SK-N-SH treated with all-trans-retinoic acid at 6 μM for 48 hours (cell line): ENCODE measurements at regions not wholly inside any gene's neighbourhood (a gene's known extent, or its start where the extent isn't known, plus 50 kb on each side); places are given as distances from the start of the nearest gene placed in this dataset.

ENCODE experiments used
- ATAC-seq: fragments of 200-7000 bp; cut with Tn5 transposase; 3 replicates; pipeline ENCODE4 v1.9.1; 2020; ENCODE audit warnings: mild to moderate bottlenecking, moderate library complexity
- ARNTL ChIP-seq: fragments of 450-650 bp; formaldehyde crosslinking; IDR thresholded peaks from 2 replicates; pipeline ENCODE4 v1.5.0; 2020; ENCODE audit warnings: low read depth, mild to moderate bottlenecking, moderate library complexity, borderline replicate concordance
- CREB5 ChIP-seq: fragments of 250-450 bp; sonication (Bioruptor Pico); IDR thresholded peaks from 2 replicates; pipeline ENCODE4 v1.5.1; 2020; ENCODE audit warnings: low read depth, mild to moderate bottlenecking, moderate library complexity
- CSDC2 ChIP-seq: fragments of 250-450 bp; sonication (Bioruptor Pico); IDR thresholded peaks from 2 replicates; pipeline ENCODE4 v1.5.0; 2020; ENCODE audit warnings: mild to moderate bottlenecking, moderate library complexity
- CSRNP3 ChIP-seq: fragments of 250-450 bp; sonication (Bioruptor Pico); IDR thresholded peaks from 2 replicates; pipeline ENCODE4 v1.5.1; 2021; ENCODE audit warnings: mild to moderate bottlenecking, moderate library complexity
- ESRRG ChIP-seq: fragments of 250-450 bp; sonication (Bioruptor Pico); IDR thresholded peaks from 2 replicates; pipeline ENCODE4 v1.6.1; 2021; ENCODE audit warnings: mild to moderate bottlenecking
- GLIS3 ChIP-seq: fragments of 250-450 bp; sonication (Bioruptor Pico); IDR thresholded peaks from 2 replicates; pipeline ENCODE4 v1.5.0; 2020; ENCODE audit warnings: mild to moderate bottlenecking, moderate library complexity
- ISL1 ChIP-seq: fragments of 250-450 bp; sonication (Bioruptor Pico); IDR thresholded peaks from 2 replicates; pipeline ENCODE4 v2.1.2; 2022; ENCODE audit warnings: mild to moderate bottlenecking, moderate library complexity
- OSR1 ChIP-seq: fragments of 250-450 bp; sonication (Bioruptor Pico); IDR thresholded peaks from 2 replicates; pipeline ENCODE4 v1.8.0; 2022; ENCODE audit warnings: moderate library complexity, mild to moderate bottlenecking, inconsistent platforms
- PATZ1 ChIP-seq: fragments of 250-450 bp; sonication (Bioruptor Pico); IDR thresholded peaks from 2 replicates; pipeline ENCODE4 v1.8.0; 2020; ENCODE audit warnings: mild to moderate bottlenecking, moderate library complexity, borderline replicate concordance
- POU6F1 ChIP-seq: fragments of 250-450 bp; sonication (Bioruptor Pico); IDR thresholded peaks from 2 replicates; pipeline ENCODE4 v1.8.0; 2021; ENCODE audit warnings: low read depth, mild to moderate bottlenecking, moderate library complexity, borderline replicate concordance
- PPARA ChIP-seq: fragments of 250-450 bp; sonication (Bioruptor Pico); IDR thresholded peaks from 2 replicates; pipeline ENCODE4 v1.5.0; 2020; ENCODE audit warnings: mild to moderate bottlenecking, borderline replicate concordance
- RARB ChIP-seq: fragments of 250-450 bp; sonication (Bioruptor Pico); IDR thresholded peaks from 2 replicates; pipeline ENCODE4 v1.8.0; 2021; ENCODE audit warnings: mild to moderate bottlenecking, moderate library complexity
- SNAI2 ChIP-seq: fragments of 250-450 bp; sonication (Bioruptor Pico); IDR thresholded peaks from 2 replicates; pipeline ENCODE4 v1.5.0; 2020; ENCODE audit warnings: mild to moderate bottlenecking, moderate library complexity
- TSHZ2 ChIP-seq: fragments of 250-450 bp; sonication (Bioruptor Pico); IDR thresholded peaks from 2 replicates; pipeline ENCODE4 v1.5.0; 2020; ENCODE audit warnings: mild to moderate bottlenecking, moderate library complexity
- ZC3H10 ChIP-seq: fragments of 250-450 bp; sonication (Bioruptor Pico); IDR thresholded peaks from 2 replicates; pipeline ENCODE4 v1.5.1; 2021; ENCODE audit warnings: mild to moderate bottlenecking, moderate library complexity
- ZFP3 ChIP-seq: fragments of 250-450 bp; sonication (Bioruptor Pico); IDR thresholded peaks from 2 replicates; pipeline ENCODE4 v1.5.0; 2020; ENCODE audit warnings: mild to moderate bottlenecking, moderate library complexity
- ZFP30 ChIP-seq: fragments of 450-650 bp; formaldehyde crosslinking; IDR thresholded peaks from 2 replicates; pipeline ENCODE4 v1.5.0; 2022; ENCODE audit warnings: mild to moderate bottlenecking, moderate library complexity
- ZNF565 ChIP-seq: fragments of 450-650 bp; formaldehyde crosslinking; conservative IDR thresholded peaks from 2 replicates; pipeline ENCODE4 v1.5.0; 2020; ENCODE audit warnings: low read depth, mild to moderate bottlenecking, moderate library complexity
- ZNF70 ChIP-seq: fragments of 450-650 bp; formaldehyde crosslinking; IDR thresholded peaks from 2 replicates; pipeline ENCODE4 v1.5.0; 2020; ENCODE audit warnings: mild to moderate bottlenecking, moderate library complexity
- ZNF8 ChIP-seq: fragments of 450-650 bp; formaldehyde crosslinking; IDR thresholded peaks from 2 replicates; pipeline ENCODE4 v1.5.0; 2020; ENCODE audit warnings: mild to moderate bottlenecking, moderate library complexity

GRCh38 chr4:119894650-119895208 is 171.9 kb downstream of the MAD2L1 start (continued):
- TF ChIP-seq PATZ1 (CRISPR knock-in tag) (no peak), CSDC2 (CRISPR knock-in tag) (no peak), GLIS3 (no peak), ISL1 (CRISPR knock-in tag) (no peak), ESRRG (CRISPR knock-in tag) (no peak)

- TF ChIP-seq ZNF70 (CRISPR knock-in tag) (no peak), OSR1 (CRISPR knock-in tag) (no peak), PPARA (CRISPR knock-in tag) (no peak), ZNF565 (CRISPR knock-in tag) (no peak), ISL1 (CRISPR knock-in tag) (no peak), ARNTL (CRISPR knock-in tag) (no peak), SNAI2 (CRISPR knock-in tag) (no peak), ZFP3 (CRISPR knock-in tag) (no peak), GLIS3 (no peak), PATZ1 (CRISPR knock-in tag) (no peak), ZC3H10 (CRISPR knock-in tag) (no peak), ZFP30 (CRISPR knock-in tag) (no peak), CSDC2 (CRISPR knock-in tag) (no peak), ZNF8 (CRISPR knock-in tag) (no peak), TSHZ2 (CRISPR knock-in tag) (no peak)
- TF ChIP-seq, all 23 proteins: peak for 0
- ATAC-seq: no peak
Measured at GRCh38 chr4:119873794-119874325, 192.8 kb downstream of the MAD2L1 start.

- no peak for ATAC-seq
- TF ChIP-seq CSRNP3 (no peak), ISL1 (CRISPR knock-in tag) (no peak), SNAI2 (CRISPR knock-in tag) (no peak), PPARA (CRISPR knock-in tag) (no peak), POU6F1 (no peak), CREB5 (CRISPR knock-in tag) (no peak), TSHZ2 (CRISPR knock-in tag) (no peak), ZFP3 (CRISPR knock-in tag) (no peak), GLIS3 (no peak), PATZ1 (CRISPR knock-in tag) (no peak), ZC3H10 (CRISPR knock-in tag) (no peak), ZFP30 (CRISPR knock-in tag) (no peak), RARB (CRISPR knock-in tag) (no peak), ARNTL (CRISPR knock-in tag) (no peak)
Measured at GRCh38 chr4:119873132-119873531, 193.5 kb downstream of the MAD2L1 start.
